SH-SY5Y (cell line): ENCODE measurements at regions not wholly inside any gene's neighbourhood (a gene's known extent, or its start where the extent isn't known, plus 50 kb on each side); places are given as distances from the start of the nearest gene placed in this dataset.

Experiments
- GATA2 ChIP-seq: IDR thresholded peaks from 2 replicates; pipeline ENCODE4 v1.6.1; 2011; ENCODE audit warnings: mild to moderate bottlenecking, low read depth, low read length
- GATA3 ChIP-seq: IDR thresholded peaks from 2 replicates; pipeline ENCODE4 v1.6.1; 2011; ENCODE audit warnings: low read depth, mild to moderate bottlenecking, low read length, moderate library complexity

GRCh38 chr2:217462121-217462520 lies 540.7 kb downstream of the TNS1 start:
- TF ChIP-seq GATA3 = no peak
- no peak for TF ChIP-seq GATA2

GRCh38 chr2:217461674-217462073 lies 541.1 kb downstream of the TNS1 start:
- TF ChIP-seq GATA3 = no peak
- TF ChIP-seq GATA2 = no peak

GRCh38 chr2:217459680-217460405 lies 543.0 kb downstream of the TNS1 start:
- TF ChIP-seq GATA2 (no peak), GATA3 (no peak)

GRCh38 chr2:217459016-217459415 lies 543.8 kb downstream of the TNS1 start:
- TF ChIP-seq GATA2 (no peak), GATA3 (no peak)

GRCh38 chr2:217456016-217456415 lies 546.8 kb downstream of the TNS1 start:
- TF ChIP-seq GATA3 (no peak), GATA2 (no peak)

- TF ChIP-seq GATA3 (no peak), GATA2 (no peak)
Observed at GRCh38 chr2:217452928-217453327, 549.9 kb downstream of the TNS1 start.

- TF ChIP-seq GATA3 = no peak
- TF ChIP-seq GATA2 = no peak
Observed at GRCh38 chr2:217451666-217452065, 551.1 kb downstream of the TNS1 start.

GRCh38 chr2:217449444-217449843 lies 553.4 kb downstream of the TNS1 start:
- TF ChIP-seq GATA2 = no peak
- TF ChIP-seq GATA3 = no peak

GRCh38 chr2:217448860-217449259 lies 553.9 kb downstream of the TNS1 start:
- TF ChIP-seq GATA2 (no peak), GATA3 (no peak)

- TF ChIP-seq GATA2 = no peak
- TF ChIP-seq GATA3 = no peak
Observed at GRCh38 chr2:217445723-217446122, 557.1 kb downstream of the TNS1 start.

- TF ChIP-seq GATA2 (no peak), GATA3 (no peak)
Observed at GRCh38 chr2:217444932-217445331, 557.9 kb downstream of the TNS1 start.

- TF ChIP-seq GATA3 (no peak), GATA2 (no peak)
Observed at GRCh38 chr2:217444509-217444908, 558.3 kb downstream of the TNS1 start.

GRCh38 chr2:217443601-217444000 lies 559.2 kb downstream of the TNS1 start:
- TF ChIP-seq GATA2 = no peak
- TF ChIP-seq GATA3 = no peak

GRCh38 chr2:217440000-217440399 lies 562.8 kb downstream of the TNS1 start:
- TF ChIP-seq GATA3 = no peak
- no peak for TF ChIP-seq GATA2

GRCh38 chr2:217438821-217439220 lies 564.0 kb downstream of the TNS1 start:
- TF ChIP-seq GATA3 = no peak
- no peak for TF ChIP-seq GATA2

- TF ChIP-seq GATA3 = no peak
- no peak for TF ChIP-seq GATA2
Observed at GRCh38 chr2:217438136-217438535, 564.7 kb downstream of the TNS1 start.

GRCh38 chr2:217437290-217437870 lies 565.4 kb downstream of the TNS1 start:
- TF ChIP-seq GATA2 = no peak

GRCh38 chr2:217436386-217436785 lies 566.4 kb downstream of the TNS1 start:
- TF ChIP-seq GATA3 (no peak), GATA2 (no peak)
